AG08396 (cell line): ENCODE measurements at regions not wholly inside any gene's neighbourhood (a gene's known extent, or its start where the extent isn't known, plus 50 kb on each side); places are given as distances from the start of the nearest gene placed in this dataset.
"Not testable (repeated sequence)": the region's sequence is repeated elsewhere in the genome, so short reads cannot be mapped to it uniquely, and the experiment has no call there.

Source experiments
- DNase-seq: peaks from one replicate; pipeline ENCODE4 v3.0.0; 2012; ENCODE audit warnings: low spot score, mixed read lengths

DNA sequence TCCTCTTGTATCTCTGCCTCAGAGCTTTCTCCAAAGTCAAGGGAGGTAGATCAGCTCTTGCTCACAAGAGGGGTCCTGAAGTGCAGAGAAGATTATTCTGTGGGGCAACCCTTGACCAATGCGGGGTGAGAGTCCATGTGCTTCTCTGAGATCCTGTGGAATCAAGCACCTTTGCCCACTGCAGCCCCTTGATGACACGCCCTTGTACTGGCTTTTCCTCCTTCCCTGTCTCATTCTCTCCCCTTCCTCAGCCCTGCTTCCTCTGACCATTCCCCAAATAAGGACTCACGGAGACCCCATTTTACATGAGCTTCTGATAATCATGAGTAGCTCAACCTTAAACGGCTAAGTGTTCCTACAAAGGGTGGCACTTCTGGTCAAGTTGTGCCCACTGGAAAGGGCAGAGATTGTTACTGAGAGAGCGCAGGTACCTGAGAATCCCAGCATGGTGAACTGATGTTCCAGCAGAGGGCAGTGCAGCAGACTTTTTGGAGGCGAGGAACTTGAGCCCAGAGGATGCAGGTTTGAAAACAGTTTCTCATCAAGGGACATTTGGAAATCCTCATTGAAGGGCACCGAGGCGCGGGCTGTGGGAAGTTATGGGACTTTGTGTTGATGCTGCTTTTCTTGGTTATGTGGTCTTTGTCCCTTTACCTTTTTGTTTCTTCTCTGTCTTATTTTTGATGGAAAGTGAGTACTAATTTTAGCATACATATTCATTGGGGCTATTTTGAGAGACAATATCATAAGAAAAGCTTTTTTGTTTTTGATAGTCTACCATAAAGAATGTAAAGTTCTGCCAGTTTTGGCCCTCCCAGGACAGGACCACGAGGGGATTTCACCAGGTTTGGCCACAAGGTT, 201.3 kb downstream of the RBM46 start:
- peak; percentile 33 for DNase-seq

- no peak for DNase-seq
These were observed 202.6 kb downstream of the RBM46 start for GRCh38 chr4:154983714-154984113.

GRCh38 chr4:154984148-154984547, 203.1 kb downstream of the RBM46 start:
- DNase-seq: no peak

GRCh38 chr4:154984616-154985015, 203.5 kb downstream of the RBM46 start:
- no peak for DNase-seq

DNA sequence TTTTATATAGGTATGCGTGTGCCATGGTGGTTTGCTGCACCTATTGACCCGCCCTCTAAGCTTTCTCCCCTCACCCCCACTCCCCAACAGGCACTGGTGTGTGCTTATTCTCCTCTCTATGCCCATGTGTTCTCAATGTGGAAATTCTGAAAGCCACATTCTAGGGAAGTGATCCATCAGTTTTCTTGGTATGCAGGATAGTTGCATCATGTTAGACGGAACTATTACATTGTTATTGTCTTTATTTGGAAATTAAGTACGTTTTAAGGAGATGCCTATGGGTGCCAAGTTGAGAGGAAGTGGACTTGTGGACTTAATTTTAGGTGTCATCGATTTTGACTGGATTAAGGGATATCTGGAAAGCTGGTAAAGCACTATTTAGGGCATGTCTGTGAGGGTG, 204.6 kb downstream of the RBM46 start:
- no peak for DNase-seq

DNA sequence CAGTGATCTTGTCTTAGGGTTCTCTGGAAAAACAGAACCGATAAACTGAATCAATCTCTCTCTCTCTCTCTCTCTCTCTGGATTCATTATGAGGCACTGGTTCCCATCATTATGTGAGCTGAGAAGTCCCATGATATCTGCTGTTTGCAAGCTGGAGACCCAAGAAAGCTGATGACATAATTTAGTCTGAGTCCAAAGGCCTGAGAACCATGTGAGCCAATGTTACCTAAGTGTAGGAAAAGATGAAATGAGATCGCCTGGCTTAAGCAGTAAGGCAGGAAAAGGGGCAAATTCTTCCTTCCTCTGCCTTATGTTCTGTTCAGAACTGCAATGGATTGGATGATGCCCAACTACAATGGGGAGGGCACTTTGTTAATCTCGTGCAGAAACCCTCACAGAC, 207.4 kb downstream of the RBM46 start:
- DNase-seq: no peak

DNA sequence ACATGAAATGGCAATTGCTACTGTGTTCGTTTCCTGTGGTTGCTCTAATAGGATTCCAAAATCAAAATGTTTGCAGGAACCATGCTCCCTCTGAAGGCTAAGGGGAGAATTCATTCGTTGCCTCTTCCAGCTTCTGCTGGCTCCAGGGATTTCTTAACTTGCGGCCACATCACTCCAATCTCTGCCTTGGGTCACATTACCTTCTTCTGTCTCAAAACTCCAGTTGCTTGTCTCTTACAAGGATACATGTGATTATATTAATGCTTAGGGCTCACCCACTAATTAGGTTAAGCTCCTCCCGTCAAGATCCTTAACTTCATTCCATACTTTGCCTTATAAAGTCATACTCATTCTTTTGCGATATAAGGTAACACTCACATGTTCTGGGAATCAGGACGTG, 208.4 kb downstream of the RBM46 start:
- DNase-seq: no peak

GRCh38 chr4:154997866-154998265, 210.6 kb upstream of the NPY2R start:
- DNase-seq: not testable (repeated sequence)

- DNase-seq: no peak
These were observed 210.2 kb upstream of the NPY2R start for GRCh38 chr4:154998284-154998683.

- DNase-seq: no peak
These were observed 209.7 kb upstream of the NPY2R start for GRCh38 chr4:154998773-154999172.

DNA sequence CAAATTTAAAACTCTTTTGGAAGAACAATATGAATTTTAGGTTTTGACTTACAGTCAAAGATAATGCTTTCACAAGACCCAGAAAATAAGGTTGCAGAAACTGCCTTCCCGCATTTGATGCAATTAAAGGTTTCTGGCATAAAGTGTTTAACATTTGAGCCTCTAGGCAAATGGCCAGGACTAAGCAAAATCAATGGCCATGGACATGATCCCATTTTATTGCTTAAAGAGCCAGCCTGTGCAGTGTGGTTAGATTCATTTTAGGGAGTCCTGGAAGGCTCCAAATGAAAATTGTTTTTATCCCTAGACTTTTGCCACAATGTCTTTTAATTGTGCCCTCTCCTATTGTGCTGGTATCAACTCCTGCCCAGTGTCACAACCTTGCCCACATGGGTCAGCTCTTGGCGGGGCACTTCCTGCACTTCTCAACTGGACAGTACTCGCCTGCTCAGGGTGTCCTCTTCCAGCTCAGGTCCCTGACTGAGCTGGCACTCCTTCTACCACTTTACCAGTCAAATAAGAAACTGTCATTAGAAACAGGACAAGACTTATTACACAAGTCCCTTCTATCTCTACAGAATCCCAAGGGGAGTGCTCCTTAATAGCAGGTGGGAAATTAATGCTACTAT, 208.4 kb upstream of the NPY2R start:
- no peak for DNase-seq

- DNase-seq: no peak
These were observed 207.2 kb upstream of the NPY2R start for GRCh38 chr4:155001251-155001650.

- DNase-seq: no peak
These were observed 202.9 kb upstream of the NPY2R start for GRCh38 chr4:155005395-155006090.

GRCh38 chr4:155007660-155008176, 200.7 kb upstream of the NPY2R start:
- no peak for DNase-seq

- no peak for DNase-seq
These were observed 200.0 kb upstream of the NPY2R start for GRCh38 chr4:155008389-155008788.

DNA sequence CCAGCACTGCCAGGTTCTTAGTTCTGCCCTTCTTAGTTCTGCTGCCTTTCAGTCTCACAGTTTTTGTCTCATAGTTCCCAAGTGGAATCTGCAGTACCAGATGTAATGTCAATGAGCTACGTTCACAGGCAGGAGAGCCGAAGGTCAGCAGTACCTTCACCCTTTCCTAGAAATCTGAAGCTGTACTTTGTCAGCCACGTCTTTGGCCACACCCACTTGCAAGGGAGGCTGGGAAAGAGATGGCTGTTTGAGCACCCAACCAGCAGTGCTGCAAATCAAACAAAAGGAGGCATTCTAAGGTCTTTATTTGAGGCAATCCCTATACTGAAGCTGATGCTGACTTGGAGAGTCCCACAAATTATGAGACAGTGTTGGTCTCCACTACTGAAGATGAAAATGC, 199.1 kb upstream of the NPY2R start:
- no peak for DNase-seq

DNA sequence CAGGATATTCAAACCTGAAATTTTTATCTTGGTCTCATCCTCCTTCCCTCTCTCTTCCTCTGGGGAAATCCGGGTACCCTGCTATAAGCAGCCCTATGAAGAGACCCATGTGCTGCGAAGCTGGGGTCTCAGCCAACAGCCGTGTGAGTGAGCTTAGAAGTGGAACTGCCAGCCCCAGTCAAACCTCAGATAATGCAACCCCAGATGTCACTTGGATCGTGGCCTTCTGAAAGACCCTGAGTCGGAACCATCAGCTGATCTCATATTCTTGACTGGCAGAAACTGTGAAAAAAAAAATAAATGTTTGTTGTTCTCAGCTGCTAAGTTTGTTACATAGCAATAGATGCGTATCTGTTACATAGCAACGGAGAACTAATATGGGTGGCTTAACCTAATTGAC, 198.1 kb upstream of the NPY2R start:
- no peak for DNase-seq

DNA sequence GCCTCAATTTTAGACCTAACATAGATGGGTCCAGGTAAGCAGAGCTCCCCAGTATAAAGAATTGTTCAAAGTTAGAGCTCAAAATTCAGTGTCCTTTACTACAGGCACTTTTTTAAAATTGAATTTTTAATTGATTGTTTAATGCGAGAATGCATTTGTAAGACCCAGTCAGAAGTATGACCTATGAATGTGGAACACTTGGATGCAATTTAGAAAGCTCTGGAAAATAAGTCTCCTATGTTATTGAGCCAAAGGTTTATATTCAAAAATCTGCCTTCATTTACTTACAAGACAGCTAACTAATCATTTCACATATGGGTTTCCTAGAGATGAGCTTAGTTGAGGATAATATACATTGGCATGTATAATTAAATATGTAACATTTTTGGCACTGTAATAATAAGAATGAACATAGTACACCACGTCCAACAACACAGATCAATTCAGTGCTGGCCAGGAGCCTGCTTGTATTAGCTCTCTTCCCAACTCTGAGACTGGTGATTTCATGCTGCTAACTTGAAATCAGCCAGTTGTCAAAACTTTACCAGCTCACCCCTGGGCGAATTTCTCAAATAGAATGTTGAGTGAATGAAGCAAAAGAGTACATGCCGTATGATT, 197.2 kb upstream of the NPY2R start:
- DNase-seq: no peak

GRCh38 chr4:155012469-155012868, 196.0 kb upstream of the NPY2R start:
- DNase-seq: no peak

GRCh38 chr4:155017426-155017825, 191.0 kb upstream of the NPY2R start:
- DNase-seq: no peak

GRCh38 chr4:155025762-155026457, 182.5 kb upstream of the NPY2R start:
- no peak for DNase-seq

GRCh38 chr4:155026715-155027114, 181.7 kb upstream of the NPY2R start:
- no peak for DNase-seq
